GF-D8 (cell line): ENCODE measurements at regions not wholly inside any gene's neighbourhood (a gene's known extent, or its start where the extent isn't known, plus 50 kb on each side); places are given as distances from the start of the nearest gene placed in this dataset.
"Not testable (repeated sequence)": the region's sequence is repeated elsewhere in the genome, so short reads cannot be mapped to it uniquely, and the experiment has no call there.

Experiments
- DNase-seq: peaks from one replicate; lab custom pipeline; 2025; lab: John Stamatoyannopoulos, UW

DNA sequence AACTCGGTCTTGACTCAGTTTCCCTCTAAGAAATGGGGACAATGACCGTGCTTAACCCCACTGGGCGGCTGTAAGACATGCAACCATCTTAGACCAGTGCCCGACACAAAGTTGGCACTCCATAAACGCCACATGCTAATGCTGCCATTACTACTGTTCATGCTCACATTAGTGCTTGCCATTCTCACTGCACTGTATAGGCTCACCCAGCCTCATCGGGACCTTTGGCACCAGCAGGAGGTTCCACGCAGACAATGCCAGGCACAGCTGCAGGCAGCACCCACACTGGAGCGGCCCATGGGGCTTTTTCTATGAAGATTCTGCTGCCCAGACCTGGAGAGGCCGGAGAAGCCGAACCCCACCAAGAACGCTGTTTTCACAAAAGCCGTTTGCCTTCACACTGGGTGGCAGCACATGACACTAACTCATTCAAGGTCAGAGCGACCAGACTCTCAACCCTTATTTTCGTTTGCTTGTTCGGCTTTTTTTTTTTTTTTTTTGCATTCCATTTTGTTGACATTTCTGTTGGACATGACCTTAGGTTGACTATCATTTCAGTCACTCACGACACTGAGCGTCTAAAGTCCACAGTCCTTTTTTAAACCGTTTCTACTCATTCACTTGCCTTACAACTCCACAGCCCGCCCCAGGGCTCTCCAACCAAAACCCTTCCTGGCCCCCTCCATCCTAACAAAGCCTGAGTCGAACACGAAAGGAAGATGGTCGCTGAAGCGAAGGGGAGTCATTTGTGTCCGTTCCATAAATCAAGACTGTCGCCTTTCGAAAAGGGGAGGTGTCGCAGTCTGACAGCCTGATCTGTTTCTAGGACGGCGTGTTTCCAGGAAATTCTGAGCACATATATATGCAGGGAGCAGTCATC lies 124.4 kb upstream of the RNF32 start:
- DNase-seq, result no peak

DNA sequence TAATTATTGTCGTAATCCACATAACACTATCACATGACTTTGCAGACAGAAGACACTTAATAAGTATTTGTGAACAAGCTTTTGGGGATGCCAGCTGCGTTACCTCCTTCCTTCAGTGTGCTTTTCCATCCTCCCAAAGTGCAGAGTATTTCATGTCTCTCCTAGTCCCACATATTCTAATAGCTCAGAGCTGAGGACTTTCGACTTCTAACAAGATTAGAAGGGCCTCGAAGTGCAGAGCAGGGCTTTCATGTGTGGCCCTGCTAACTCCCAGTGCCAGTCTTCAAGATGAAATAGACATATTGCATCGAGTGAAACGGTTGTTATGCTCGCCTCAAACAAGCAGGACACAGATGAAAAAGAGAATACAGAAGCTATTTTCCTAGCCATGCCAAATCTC lies 125.7 kb upstream of the RNF32 start:
- DNase-seq, result no peak

DNA sequence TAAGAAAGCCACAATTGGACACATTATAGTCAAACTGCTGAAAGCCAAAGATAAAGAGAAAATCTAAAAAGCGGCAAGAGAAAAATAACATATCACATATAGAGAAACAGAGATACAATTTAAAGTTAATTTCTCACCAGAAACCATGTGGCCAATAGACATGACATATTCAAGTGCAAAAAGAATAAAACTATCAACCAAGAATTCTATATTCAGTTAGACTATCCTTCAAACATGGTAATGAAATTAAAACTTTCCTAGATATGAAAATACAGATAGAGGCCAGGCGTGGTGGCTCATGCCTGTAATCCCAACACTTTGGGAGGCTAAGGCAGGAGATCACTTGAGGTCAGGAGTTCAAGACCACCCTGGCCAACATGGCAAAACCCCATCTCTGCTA lies 129.1 kb upstream of the RNF32 start:
- no peak for DNase-seq

DNA sequence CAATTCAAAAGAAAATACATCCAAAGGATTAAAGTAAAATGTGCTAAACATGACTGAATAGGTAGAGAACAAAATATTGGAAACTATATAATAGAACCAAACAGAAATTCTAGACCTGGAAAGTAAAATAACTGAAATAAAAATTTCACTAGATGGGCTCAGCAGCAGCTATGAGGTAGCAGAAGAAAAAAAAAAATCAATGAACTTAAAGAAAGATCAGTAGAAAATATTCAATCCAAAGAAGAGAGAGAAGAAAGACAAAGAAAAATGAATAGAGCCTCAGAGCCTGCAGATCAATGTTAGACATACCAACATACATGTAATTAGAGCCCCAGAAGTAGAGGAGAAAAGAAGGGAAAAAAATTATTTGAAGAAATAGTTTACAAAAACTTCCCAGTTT lies 129.6 kb upstream of the RNF32 start:
- DNase-seq, result no peak

DNA sequence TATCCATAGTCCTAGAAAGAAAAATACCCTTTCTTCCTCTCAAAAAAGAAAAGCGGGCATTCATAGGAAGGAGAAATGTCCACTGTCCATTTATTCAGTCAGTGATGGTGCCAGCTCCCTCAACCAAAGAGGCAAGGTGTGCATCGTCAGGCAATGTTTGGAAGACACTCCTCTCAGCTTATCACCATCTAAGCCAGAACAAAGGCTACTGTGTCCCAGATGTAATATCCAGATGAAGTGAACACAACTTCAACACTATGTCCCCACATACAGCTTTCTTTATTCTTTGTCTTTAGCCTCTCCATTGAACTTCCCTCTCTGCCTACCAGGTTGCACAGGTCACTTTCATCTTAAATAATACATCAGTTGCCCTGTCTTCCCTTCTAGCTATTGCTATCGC lies 131.4 kb upstream of the RNF32 start:
- no peak for DNase-seq

DNA sequence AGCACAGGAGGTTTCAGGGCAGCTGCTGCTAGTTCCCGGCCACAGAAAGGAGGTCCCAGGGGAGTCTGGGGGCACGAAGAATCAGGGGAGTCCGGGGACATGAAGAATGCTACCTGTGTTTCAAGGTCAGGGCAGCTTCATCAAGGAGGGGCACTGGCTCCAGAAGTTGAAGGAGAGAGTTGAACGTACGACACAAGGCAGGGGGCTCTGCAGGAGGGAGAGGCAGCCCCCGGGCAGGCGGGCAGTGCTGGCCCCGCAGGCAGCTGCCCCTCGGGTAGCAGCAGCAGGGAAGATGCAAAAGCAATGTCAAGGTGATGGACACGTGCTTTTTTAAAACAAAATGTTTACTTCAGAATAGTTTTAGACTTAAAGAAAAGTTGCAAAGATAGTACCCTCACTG lies 134.7 kb upstream of the RNF32 start:
- DNase-seq, result no peak

DNA sequence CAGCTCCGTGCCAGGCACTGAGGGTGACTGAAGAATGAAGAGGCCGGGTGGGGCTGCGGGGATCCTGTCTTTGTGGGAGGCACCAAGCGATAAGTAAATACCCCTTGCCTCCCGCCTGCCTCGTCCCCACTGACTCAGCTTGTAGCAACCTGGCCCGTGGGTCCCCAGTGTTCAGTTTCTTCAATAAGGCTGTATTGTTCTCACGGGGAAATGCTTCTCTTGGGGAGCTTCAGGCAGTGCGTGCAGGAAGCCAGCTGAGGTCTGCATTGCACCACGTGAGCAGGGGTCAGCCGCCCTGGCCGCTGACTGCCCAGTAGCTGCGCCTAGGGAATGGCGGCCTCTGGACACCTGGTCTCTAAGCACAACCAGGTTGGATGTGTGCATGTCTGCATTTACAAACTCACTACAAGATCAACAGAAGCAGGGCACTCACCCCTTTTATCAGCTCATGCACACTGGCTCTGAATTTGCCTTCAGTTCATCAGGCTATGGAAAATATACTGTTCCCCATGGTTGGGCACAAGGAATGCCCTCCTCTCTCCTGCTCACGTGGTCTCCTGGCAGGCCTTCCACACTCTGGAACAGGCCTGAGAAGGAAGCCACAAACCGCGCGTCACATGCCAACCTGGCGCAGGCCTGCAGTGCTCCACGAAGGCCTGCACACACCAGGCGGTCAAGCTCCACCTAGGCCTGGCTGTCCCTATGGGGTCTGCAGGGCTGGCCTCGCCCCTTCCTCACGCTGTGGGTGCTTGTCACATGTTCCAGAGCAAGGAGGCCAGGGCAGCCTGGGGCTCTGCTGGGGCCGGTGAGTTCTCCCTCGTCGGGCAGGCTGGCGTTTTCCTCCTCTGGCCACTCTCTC lies 135.7 kb upstream of the RNF32 start:
- no peak for DNase-seq

DNA sequence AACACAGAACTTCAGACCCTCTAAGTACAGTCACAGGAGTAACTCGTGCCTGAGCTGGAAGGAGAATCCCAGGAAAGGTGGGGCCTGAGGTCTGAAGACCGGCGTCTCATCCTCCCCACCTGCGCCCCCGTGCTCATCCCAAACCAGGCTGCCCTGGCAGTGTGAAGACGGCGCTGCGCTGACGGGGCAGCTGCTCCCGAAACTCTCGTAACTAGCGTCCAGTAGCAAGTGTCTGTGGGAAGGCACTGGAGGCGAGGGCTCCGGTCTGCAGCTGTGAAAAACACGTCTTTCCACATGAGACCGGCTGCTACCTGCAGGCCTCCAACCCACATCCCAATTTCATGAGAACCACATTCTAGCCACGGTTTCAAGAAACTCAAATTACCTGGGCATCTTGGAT lies 136.6 kb upstream of the RNF32 start:
- no peak for DNase-seq

DNA sequence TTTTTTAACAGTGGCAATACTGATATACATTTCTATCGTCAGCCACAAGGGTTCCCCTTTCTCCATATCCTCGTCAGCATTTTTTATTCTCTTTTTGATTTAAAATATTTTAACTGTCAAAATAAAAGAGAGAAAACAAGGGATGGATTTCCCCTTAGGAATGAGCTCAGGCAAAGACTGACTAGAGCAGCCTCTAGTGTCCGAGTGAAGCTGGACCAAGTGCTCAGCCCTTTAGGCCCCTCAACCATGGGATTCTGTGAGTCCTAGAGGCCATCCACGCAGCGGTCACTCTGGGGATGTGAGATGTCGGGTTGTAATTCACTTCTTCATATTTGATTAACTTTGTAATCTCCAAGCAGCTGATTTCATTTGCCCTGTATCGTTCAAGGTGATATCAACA lies 137.4 kb upstream of the RNF32 start:
- DNase-seq, result no peak

DNA sequence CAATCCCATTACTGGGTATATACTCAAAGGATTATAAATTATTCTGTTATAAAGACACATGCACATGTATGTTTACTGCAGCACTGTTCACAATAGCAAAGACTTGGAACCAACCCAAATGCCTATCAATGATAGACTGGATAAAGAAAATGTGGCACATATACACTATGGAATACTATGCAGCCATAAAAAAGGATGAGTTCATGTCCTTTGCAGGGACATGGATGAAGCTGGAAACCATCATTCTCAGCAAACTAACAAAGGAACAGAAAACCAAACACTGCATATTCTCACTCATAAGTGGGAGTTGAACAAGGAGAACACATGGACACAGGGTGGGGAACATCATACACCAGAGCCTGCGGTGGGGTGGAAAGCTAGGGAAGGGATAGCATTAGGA lies 138.8 kb upstream of the RNF32 start:
- DNase-seq, result not testable (repeated sequence)

DNA sequence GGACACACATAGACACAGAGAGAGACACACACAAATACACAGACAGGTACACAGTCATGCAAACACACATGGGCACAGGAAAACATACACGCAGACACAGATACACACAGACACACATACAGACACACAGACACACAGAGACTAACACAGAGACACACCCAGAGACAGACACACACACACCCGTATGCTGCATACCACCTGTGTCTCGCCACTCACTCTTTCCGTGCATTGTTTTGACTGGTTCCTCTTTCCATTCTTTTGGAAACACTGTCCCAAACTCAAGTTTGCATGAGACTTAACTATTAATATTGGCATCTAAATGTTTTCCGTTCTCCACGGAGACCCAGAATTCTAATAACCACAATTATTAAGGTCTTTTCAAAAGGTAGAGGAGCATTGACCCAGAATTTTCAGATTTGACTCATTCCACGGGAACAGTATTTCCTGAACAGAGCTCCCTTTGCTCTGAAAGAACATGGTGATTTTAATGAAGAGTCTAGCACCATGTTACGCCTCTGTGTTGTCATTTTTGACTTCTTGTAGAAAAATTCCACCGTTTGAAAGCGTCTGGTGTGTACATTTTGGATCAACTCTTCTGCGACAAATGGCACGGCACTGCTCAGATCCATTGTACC lies 141.2 kb upstream of the RNF32 start:
- DNase-seq, result no peak

DNA sequence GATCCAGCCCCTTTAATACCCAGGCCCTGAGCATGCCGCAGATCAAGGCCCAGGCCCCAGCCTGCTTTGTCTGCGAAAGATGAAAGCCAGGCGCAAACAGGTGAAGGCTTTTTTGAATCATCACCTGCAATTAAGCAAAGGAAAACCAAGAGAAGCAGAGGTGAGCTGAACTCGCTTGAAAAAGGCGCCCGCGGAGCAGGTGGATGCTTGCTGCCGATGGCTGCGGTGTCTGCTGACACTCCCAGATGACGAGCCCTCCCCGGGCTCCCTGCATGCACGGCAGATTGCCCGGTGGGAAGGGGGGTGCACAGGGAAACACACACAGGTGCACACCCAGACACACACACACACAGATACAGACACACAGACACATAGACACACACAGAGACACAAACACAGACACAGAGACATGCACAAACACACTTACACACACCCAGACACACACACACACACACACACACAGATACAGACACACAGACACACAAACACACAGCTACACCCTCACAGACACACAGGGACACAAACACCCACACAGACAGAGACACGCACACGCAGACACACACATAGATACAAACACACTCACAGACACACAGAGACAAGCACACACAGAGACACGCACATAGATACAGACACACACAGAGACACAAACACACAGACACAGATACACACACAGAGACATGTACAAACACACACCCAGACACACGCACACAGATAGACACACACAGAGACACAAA lies 142.6 kb upstream of the RNF32 start:
- no peak for DNase-seq

DNA sequence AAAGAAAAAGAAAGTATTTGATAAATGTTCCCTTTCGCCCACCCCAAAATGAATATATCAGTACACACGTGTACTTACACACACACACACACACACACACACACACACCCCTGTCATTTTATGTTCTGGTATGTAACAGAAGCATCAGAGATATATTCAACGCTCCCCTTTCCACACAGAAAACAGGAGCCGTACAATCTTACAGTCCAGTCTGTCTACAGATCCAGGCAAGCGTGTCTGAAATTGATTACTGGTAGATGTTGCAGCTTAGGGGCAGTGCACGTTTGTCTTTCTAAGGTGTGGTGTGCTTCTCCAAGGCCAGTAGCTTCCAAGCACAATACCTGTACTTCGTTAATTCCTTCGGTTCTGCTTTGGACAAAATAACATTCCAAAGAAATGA lies 143.7 kb upstream of the RNF32 start:
- DNase-seq, result no peak

DNA sequence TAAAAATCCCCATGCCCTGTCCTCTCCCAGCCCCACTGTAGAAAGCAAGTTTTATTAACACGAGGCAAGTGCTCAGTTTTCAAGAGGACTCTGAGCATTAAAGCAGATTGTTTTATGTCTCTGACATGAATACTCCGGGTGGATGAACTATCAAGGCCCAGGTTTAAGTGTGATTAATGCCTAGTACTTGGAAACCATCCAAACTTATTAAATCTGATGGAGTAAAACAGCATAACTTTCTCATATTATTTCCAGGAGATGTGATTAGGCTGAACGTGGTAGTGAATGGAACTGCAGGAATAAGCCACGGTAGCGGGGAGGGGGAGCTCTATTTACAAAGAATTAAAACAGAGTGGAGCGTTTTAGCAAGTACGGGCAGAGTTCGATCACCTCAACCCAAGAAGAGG lies 144.2 kb upstream of the RNF32 start:
- DNase-seq, result no peak

DNA sequence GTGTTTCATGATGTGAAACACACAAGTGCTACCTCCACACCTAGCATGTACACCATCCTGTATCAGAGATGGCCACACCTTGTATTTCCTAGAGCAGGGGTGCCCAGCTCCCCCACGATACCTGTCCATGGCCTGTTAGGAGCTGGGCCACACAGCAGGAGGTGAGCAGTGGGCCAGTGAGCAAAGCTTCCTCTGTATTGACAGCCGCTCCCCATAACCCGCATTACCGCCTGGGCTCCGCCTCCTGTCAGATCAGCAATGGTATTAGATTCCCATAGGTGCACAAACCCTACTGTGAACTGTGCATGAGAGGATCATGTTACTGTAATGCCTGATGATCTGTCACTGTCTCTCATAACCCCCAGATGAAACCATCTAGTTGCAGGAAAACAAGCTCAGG lies 145.6 kb upstream of the RNF32 start:
- DNase-seq, result no peak

DNA sequence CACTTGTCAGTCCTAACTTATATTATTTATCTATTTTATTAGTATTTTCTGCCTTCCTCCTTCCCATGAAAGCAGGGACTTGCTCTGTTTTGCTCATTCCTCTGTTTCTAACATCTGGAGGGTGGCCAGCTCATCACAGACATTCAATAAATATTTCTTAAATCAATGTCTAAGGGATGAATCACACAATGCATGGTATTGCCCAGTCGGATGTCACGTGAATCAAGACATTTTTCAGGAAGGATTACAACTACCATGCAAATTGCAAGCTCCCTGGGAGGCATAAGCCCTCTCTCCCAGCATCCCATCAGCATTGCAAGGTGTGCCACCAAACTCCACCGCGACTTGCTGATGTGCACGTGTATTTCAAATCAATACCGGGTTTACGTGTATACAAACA lies 146.6 kb upstream of the RNF32 start:
- DNase-seq, result no peak

DNA sequence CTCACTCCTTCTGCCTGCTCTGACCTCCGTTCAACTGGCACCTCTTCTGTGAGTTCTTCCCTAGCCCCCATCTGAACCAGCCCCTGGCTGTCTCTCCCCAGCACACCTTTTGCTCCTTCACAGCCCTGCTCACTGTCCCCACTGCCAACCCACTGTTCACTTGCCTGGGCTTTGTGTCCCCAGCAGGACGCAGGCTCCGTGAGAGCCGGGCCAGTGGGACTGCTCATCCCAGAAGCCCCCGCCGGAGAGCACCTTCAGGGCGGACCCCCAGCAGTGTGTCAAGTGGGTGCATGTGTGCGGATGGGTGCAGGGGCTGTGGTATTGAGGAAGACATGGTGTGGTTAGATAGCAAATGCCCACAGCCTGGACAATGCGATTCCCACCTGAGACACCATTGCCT lies 148.4 kb upstream of the RNF32 start:
- DNase-seq, result no peak

DNA sequence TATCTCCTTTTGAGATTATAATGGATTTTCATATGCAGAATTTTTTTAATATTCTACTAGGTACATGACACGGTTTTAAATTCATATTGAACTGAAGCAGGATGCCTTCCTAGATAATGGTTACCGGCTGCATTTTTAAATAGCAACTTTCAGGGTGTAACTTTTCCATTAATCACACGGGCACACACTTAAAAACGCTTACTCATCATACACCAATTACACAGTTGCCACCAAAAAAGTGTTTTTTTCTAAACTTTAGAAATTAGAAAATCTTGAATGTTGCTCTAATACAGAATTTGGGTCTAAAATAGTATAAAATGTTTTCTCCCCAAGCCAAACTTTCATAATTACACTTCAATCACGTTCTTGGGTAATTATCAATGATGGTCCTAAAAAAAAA lies 149.1 kb upstream of the RNF32 start:
- DNase-seq, result no peak

DNA sequence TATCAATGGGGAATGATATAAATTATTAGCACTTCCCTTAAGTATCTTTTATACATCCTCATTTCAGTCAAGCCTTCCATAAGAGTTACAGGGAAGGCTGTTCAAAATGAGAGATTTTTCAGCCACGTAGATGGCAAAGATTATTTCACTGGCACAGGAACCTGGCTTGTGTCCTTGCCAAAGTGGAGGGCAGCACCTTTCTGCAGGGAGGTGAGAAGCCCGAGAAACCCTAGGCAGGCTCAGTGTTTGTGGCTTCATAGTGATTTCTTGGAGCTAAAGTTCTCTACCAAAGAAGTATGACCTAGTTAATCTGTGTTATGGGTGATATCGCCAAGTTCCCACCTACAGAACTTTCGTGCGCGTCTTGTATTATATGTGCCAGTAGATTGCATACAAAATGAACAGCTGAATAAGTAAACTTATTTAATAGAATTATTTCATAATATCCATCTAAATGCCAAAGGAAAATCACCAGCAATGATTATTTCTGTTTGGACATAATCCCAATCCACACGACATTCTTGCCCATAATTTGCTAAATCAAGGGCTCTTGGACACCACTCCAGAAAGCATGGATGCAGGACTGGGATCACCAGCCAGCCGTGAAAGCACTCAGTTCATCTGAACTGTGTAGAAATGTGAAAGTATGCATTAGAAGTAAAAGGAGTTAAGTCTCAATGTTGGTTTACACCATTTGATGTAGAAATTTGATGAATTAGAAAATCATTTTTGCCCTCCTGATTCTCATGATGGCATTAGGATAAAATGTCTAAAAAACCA lies 150.4 kb upstream of the RNF32 start:
- no peak for DNase-seq

DNA sequence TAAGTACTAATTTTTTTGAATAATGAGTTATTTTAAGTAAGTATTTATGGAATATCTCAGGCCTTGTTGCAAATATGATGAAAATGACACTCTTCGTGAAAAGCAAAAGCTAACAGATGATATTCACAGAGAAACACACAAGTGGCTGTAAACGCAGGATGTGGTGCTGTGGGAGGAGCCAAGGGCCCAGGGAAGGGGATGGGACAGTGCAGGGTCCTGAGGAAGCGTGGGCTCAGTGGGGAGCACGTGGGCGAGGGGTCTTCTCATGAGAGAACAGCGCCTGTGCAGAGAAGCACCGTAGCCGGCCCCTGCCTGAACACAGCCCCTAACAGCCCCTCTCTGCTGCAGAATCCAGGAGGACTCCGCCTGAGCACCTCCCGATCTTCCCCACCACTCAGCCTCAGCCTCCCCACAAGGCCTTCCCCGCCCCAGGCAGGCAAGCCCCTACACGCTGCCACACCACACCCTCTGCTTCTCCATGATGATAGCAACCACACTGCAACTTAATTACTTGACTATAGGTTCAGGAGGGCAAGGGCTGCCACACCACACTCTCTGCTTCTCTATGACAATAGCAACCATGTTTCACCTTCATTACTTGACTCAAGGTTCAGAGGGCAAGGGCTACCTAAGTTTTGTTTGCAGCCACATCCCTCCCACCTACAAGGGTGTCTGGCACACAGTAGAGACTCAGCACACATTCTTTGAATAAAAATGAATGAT lies 152.6 kb upstream of the RNF32 start:
- DNase-seq, result no peak

DNA sequence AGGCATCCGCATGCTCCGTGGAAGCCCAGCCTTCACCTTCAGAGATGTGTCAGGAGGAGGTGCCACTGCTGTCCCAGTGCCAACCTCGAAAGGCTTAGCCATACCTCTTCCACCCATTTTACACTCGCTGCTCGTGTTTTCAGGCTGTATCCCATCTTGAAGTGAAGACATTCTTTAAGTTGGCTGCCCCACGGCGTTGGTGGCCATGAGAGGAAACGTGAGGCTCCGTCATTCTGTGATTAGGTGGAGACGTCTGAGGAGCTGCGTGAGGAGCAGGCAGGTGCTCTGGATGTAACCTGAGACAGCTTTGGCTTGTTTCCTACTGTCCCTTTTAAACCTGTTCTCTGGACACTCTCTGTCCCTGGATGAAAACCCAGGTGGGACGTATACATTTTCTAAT lies 159.9 kb upstream of the RNF32 start:
- no peak for DNase-seq
